ENCODE measurements at regions not wholly inside any gene's neighbourhood (a gene's known extent, or its start where the extent isn't known, plus 50 kb on each side); places are given as distances from the start of the nearest gene placed in this dataset.

GRCh38 chr3:135806317-135806716, 159.2 kb upstream of the PPP2R3A start:
- DNase-seq = no peak

DNA sequence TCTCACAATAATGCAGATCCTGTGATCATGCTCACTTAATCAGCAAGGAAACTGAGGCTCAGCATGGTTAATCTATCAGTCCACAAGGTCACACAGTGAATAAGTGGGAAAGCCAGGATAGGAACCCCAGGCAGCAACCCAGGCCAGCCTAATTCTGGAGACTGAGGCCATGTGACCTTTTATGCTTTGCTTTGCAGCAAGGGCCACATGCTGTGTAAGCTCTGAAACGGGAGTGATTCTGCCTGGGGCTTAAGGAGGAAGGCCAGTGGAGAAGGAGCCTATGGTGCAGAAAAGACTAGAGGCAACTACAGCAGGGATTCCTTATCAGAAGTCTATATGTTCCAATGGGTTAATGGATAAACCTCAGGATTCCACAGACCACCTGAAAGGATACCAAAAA, 157.6 kb upstream of the PPP2R3A start:
- DNase-seq = no peak

GRCh38 chr3:135809021-135809634, 156.4 kb upstream of the PPP2R3A start:
- no peak for DNase-seq

DNA sequence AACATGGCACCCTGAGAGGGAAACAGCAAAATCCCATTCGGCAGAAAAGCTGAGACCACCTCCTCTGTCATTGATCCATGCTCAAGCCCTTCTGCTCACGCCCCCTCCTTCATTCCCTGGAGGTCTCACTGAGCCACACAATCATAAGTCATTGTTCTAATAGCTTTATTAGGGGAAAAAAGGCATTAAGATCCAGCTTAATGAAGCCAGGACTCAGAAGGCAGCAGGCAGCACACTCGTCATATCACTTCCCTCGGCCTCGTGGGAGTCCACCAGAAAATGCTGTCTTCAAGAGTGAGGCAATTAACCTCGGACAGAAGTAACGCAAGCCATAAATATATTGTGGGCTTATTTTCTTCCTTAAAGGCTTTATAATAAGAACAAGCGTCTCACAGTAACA, 153.9 kb upstream of the PPP2R3A start:
- no peak for DNase-seq

DNA sequence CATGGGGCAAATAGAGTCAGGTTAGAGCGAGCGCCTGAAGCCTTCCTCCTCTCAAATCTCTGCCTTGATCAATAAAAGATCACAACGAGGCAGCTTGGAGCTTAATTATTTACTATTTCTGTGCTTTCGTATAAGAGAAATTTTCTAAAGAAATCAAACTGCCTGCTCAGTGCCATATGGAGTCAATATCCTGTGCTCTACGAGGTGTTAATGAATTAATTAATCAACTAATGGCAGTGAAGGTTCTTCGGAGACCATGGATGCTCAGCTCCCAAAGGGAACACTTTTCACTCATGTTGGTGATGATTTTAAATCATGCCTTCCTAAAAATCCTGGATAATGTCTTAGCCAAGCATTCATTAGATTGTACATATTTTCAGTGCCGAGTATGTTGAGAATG, 153.5 kb upstream of the PPP2R3A start:
- DNase-seq = no peak

DNA sequence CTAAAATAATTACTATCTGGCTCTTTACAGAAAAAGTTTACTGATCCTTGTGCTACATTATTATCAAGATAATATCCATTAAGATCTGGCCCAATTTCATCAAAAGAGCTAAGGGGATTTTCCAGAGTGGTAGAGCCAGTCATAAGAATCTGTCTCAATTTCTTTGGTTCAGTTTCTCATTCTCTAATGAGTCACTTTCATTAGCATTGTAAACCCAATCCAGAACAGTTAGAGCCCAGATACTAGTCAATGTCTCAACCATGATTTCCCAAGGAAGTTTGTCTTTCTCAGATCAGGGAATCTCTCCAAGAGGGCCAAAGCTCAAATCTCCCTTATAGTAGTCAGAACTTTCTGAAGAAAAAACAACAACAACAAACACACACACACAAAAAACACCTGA, 131.1 kb upstream of the PPP2R3A start:
- DNase-seq = no peak

DNA sequence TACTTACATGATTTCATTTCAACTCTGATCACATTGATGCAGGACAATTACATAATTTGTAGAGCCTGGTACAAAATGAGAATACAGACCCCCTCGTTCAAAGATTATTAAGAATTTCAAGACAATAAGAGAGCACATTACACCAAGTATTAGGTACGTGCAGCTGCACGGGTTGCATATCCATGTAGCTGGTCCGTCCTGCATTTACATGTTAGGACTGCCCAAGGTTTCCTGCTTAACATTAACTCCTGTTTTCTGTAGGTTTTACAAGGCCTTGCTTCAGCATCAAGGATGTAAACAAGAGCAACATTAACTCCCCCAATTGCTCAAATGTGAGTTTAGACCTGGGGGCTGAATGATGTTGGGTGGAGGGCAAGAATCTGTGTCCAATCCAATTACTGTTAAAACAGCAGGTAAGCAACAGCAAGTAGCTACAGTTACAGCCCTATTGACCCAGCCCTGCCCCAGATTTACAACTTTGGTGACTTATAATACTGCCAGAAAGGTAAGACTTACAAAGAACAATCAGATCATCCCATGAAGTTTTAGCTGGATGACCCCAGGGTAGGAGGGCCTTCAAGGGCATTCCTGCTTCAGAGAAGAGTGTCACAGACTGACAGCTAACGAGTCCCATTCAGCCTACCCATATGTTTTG, 127.4 kb upstream of the PPP2R3A start:
- DNase-seq = no peak

GRCh38 chr3:135840436-135840835, 125.1 kb upstream of the PPP2R3A start:
- no peak for DNase-seq

DNA sequence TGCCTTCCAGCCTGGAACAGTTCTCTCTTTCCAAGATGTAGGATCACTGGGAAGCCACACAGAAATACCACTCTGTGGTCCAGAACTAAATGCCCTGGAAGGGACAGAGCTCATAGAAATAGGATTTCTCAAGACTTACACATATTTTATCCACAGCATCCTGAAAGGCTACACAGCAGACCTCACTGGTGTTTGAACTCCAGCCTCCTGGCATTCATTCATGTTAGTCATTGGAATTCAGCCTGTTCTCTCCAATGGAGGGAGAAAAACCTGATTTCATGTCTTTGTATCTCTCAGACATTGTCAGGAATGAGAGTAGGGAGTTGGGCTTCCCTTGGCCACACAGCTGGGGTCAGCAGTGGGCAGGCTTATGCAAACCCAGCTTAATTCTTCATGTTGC, 121.1 kb upstream of the PPP2R3A start:
- DNase-seq = no peak

GRCh38 chr3:135848051-135848450, 117.5 kb upstream of the PPP2R3A start:
- DNase-seq = no peak

- no peak for DNase-seq
Observed at GRCh38 chr3:135849827-135850226, 115.7 kb upstream of the PPP2R3A start.

GRCh38 chr3:135851201-135852081, 114.1 kb upstream of the PPP2R3A start:
- DNase-seq = no peak

DNA sequence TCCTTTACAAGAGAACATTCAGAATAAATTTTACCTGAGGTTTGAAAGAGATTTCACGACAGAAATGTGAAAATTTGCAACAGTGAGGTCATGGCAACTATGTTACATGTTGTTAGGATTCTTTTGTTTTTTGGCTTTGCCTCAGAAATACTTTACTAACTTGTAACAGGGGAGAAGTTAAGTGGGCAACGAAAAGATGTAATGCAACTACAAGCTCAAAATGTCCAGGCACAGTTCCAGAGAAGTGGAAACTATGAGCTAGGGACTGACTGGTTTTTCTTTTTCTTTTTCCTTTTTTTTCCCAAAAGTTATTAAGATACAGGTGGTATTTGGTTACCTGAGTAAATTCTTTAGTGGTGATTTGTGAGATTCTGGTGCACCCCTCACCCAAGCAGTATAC, 111.5 kb upstream of the PPP2R3A start:
- no peak for DNase-seq

DNA sequence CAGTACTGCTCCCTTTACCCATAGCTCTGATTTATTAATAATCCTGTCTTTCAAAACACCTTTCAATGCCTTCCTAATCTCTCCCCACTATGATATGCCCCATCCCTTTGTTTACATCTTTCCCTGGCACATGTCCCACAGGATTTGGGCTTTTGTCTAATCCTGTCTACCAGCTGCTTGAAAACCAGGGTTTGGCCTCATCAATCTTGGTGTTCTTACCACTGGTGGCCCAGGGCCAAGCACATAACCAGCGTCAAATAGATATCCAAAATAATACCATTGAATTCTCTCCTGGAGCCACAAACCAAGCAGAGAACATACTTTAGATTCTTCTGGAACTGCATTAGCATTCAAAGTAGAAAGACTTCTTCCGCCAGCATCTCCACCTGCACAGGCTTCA, 104.8 kb upstream of the PPP2R3A start:
- no peak for DNase-seq

DNA sequence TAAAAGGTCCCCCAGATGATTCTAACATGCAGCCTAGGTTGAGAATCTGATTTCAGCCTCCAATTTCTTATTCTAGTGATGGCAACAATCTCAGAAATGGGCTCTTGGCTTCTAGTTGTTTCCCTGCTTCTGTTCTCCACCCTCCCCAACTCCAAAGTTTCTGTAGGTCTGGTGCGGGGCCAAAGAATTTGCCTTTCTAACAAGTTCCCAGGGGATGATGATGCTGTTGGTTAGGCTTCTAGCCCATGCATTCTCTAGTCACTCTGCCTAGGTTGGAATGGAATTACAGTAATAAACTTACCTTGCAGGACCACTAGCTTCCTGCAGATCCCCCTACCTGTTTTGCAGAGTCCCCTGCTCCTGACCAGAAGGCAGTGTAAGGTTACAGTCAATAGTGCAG, 103.2 kb upstream of the PPP2R3A start:
- no peak for DNase-seq

GRCh38 chr3:135864060-135864459, 101.5 kb upstream of the PPP2R3A start:
- no peak for DNase-seq

- DNase-seq = no peak
Observed at GRCh38 chr3:135865085-135865484, 100.4 kb upstream of the PPP2R3A start.

GRCh38 chr3:135865553-135865952, 100.0 kb upstream of the PPP2R3A start:
- DNase-seq = no peak

GRCh38 chr3:135867911-135868310, 97.6 kb upstream of the PPP2R3A start:
- DNase-seq = no peak

DNA sequence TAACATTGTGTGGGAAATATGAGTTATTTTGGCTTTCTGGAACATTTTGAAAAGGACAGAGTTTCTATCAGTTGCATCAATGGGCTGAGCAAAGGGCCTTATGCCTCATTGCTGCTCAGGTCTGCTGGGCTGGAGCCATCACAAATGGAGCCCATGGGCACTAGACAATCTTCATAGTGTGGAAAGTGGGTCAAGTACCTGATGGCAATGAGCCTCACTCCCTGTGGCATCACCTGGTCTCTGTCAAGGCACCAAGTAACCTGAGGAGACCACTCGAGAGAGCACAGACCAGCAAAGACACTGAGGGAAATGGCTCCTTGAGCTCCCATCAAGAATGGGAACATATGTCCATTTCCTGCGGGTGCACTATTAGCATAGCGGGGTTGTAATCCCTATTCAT, 96.7 kb upstream of the PPP2R3A start:
- no peak for DNase-seq

DNA sequence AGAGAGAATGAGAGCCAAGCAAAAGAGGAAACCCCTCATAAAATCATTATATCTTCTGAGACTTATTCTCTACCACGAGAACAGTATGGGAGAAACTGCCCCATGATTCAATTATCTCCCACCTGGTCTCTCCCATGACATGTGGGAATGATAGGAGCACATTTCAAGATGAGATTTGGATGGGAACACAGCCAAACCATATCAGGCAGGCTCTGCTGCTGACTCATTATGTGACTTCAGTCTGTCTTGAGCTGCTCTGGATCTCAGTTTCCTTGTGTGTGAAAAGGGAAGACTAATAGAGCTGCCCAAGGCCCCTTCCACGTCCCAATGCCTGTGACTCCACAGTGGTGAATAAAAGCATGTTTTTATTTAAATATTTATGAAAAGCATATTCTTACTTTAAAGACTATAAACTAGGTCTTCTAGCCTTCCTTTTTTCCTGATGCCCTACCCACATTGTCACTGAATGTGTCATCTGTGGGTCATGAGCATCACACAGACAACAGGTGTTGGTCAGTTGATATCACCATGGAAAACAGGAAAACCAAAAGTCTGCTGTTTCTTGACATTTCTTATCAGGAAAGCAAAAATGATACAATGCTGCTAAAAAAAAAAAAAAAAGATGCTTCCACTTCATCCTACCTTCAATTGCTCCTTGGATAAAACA, 96.0 kb upstream of the PPP2R3A start:
- no peak for DNase-seq

- DNase-seq = no peak
Observed at GRCh38 chr3:135871311-135871710, 94.2 kb upstream of the PPP2R3A start.

DNA sequence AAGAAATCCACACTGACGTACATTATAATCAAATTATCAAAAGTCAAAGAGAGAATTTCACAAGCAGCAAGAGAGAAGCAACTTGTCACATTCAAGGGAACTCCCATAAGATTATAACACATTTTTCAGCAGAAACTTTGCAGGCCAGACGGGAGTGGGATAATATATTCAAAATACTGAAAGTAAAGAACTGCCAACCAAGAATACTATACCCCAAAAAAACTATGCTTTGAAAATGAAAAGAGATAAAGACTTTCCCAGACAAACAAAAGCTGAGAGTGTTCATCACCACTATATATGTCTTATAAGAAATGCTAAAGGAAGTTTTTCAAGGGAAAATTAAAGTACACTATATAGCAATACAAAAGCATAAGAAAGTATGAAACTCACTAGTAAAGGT, 91.5 kb upstream of the PPP2R3A start:
- DNase-seq = no peak

- DNase-seq = no peak
Observed at GRCh38 chr3:135878501-135878900, 87.0 kb upstream of the PPP2R3A start.
